ENCODE measurements at regions not wholly inside any gene's neighbourhood (a gene's known extent, or its start where the extent isn't known, plus 50 kb on each side); places are given as distances from the start of the nearest gene placed in this dataset.

- H3K36me3 ChIP-seq (ENCODE audit: control insufficient read depth in 3 of 3, insufficient read depth in 2 of 3, low read depth in 1 of 3, low read length in 3 of 3) = no peaks in the 10 kb centered on the region
- no peak overlapping the region for H3K4me3 ChIP-seq (ENCODE audit: low read depth in 1 of 3, low read length in 3 of 3)
- H3K9me3 ChIP-seq (ENCODE audit: control insufficient read depth in 2 of 2, insufficient read depth in 1 of 2, low read depth in 1 of 2, low read length in 1 of 2) = peaks cover 2 to 12% of the 10 kb centered on the region in 2 donors
- DNase-seq (no peak), FAIRE-seq (no peak)
- no peaks in the 10 kb centered on the region for H3K4me1 ChIP-seq (ENCODE audit: control insufficient read depth in 3 of 3, insufficient read depth in 2 of 3, low read depth in 1 of 3, low read length in 2 of 3)
- H3K27me3 ChIP-seq (ENCODE audit: control insufficient read depth in 3 of 3, insufficient read depth in 3 of 3, low read length in 3 of 3) = no peaks in the 10 kb centered on the region
- 73 to 78% (median 75%) methylated on average over 3 of the region's 3 CpGs for WGBS, 3 donors
- H3K27ac ChIP-seq (ENCODE audit: low read depth in 1 of 3, low read length in 2 of 3) = no peak overlapping the region
Observed at GRCh38 chr11:97742717-97743116, 1278.0 kb upstream of the CNTN5 start.

GRCh38 chr11:97743205-97743742 is 1277.5 kb upstream of the CNTN5 start:
- FAIRE-seq (no peak), DNase-seq (no peak)
- Histone ChIP-seq H3K36me3 (ENCODE audit: control insufficient read depth in 3 of 3, insufficient read depth in 2 of 3, low read depth in 1 of 3, low read length in 3 of 3) (no peaks in the 10 kb centered on the region), H3K4me3 (ENCODE audit: low read depth in 1 of 3, low read length in 3 of 3) (no peak overlapping the region), H3K9me3 (ENCODE audit: control insufficient read depth in 2 of 2, insufficient read depth in 1 of 2, low read depth in 1 of 2, low read length in 1 of 2) (peaks cover 2 to 12% of the 10 kb centered on the region in 2 donors), H3K27me3 (ENCODE audit: control insufficient read depth in 3 of 3, insufficient read depth in 3 of 3, low read length in 3 of 3) (no peaks in the 10 kb centered on the region), H3K27ac (ENCODE audit: low read depth in 1 of 3, low read length in 2 of 3) (no peak overlapping the region), H3K4me1 (ENCODE audit: control insufficient read depth in 3 of 3, insufficient read depth in 2 of 3, low read depth in 1 of 3, low read length in 2 of 3) (no peaks in the 10 kb centered on the region)
- 81 to 89% (median 83%) methylated on average over 3 of the region's 3 CpGs for WGBS, 3 donors

GRCh38 chr11:97745515-97746050 is 1275.2 kb upstream of the CNTN5 start:
- H3K4me1 ChIP-seq (ENCODE audit: control insufficient read depth in 3 of 3, insufficient read depth in 2 of 3, low read depth in 1 of 3, low read length in 2 of 3) = no peaks in the 10 kb centered on the region
- no peaks in the 10 kb centered on the region for H3K36me3 ChIP-seq (ENCODE audit: control insufficient read depth in 3 of 3, insufficient read depth in 2 of 3, low read depth in 1 of 3, low read length in 3 of 3)
- WGBS, 3 donors = 83 to 85% (median 84%) methylated on average over 28 to 32 of the region's 32 CpGs
- H3K4me3 ChIP-seq (ENCODE audit: low read depth in 1 of 3, low read length in 3 of 3) = no peak overlapping the region
- DNase-seq (no peak), FAIRE-seq (no peak)
- peaks cover 2 to 11% of the 10 kb centered on the region in 2 donors for H3K9me3 ChIP-seq (ENCODE audit: control insufficient read depth in 2 of 2, insufficient read depth in 1 of 2, low read depth in 1 of 2, low read length in 1 of 2)
- H3K27ac ChIP-seq (ENCODE audit: low read depth in 1 of 3, low read length in 2 of 3) = no peak overlapping the region
- no peaks in the 10 kb centered on the region for H3K27me3 ChIP-seq (ENCODE audit: control insufficient read depth in 3 of 3, insufficient read depth in 3 of 3, low read length in 3 of 3)

- H3K4me1 ChIP-seq (ENCODE audit: control insufficient read depth in 3 of 3, insufficient read depth in 2 of 3, low read depth in 1 of 3, low read length in 2 of 3) = no peaks in the 10 kb centered on the region
- no peak overlapping the region for H3K27ac ChIP-seq (ENCODE audit: low read depth in 1 of 3, low read length in 2 of 3)
- DNase-seq (no peak), FAIRE-seq (no peak)
- 9 to 31% (median 21%) methylated on average over 1 of the region's 1 CpG for WGBS, 3 donors
- H3K36me3 ChIP-seq (ENCODE audit: control insufficient read depth in 3 of 3, insufficient read depth in 2 of 3, low read depth in 1 of 3, low read length in 3 of 3) = no peaks in the 10 kb centered on the region
- H3K4me3 ChIP-seq (ENCODE audit: low read depth in 1 of 3, low read length in 3 of 3) = no peak overlapping the region
- H3K27me3 ChIP-seq (ENCODE audit: control insufficient read depth in 3 of 3, insufficient read depth in 3 of 3, low read length in 3 of 3) = no peaks in the 10 kb centered on the region
- H3K9me3 ChIP-seq (ENCODE audit: control insufficient read depth in 2 of 2, insufficient read depth in 1 of 2, low read depth in 1 of 2, low read length in 1 of 2) = peaks cover 4 to 12% of the 10 kb centered on the region in 2 donors
Observed at GRCh38 chr11:97746818-97747217, 1273.9 kb upstream of the CNTN5 start.

GRCh38 chr11:97751405-97751804 is 1269.3 kb upstream of the CNTN5 start:
- H3K4me3 ChIP-seq (ENCODE audit: low read depth in 1 of 3, low read length in 3 of 3) = no peak overlapping the region
- H3K9me3 ChIP-seq (ENCODE audit: control insufficient read depth in 2 of 2, insufficient read depth in 1 of 2, low read depth in 1 of 2, low read length in 1 of 2) = peaks cover 4 to 14% of the 10 kb centered on the region in 2 donors
- H3K36me3 ChIP-seq (ENCODE audit: control insufficient read depth in 3 of 3, insufficient read depth in 2 of 3, low read depth in 1 of 3, low read length in 3 of 3) = no peaks in the 10 kb centered on the region
- H3K27ac ChIP-seq (ENCODE audit: low read depth in 1 of 3, low read length in 2 of 3) = no peak overlapping the region
- WGBS, 3 donors = 78 to 86% (median 83%) methylated on average over 5 of the region's 5 CpGs
- H3K4me1 ChIP-seq (ENCODE audit: control insufficient read depth in 3 of 3, insufficient read depth in 2 of 3, low read depth in 1 of 3, low read length in 2 of 3) = no peaks in the 10 kb centered on the region
- DNase-seq = no peak
- no peak for FAIRE-seq
- no peaks in the 10 kb centered on the region for H3K27me3 ChIP-seq (ENCODE audit: control insufficient read depth in 3 of 3, insufficient read depth in 3 of 3, low read length in 3 of 3)

- 84 to 93% (median 87%) methylated on average over 2 of the region's 2 CpGs for WGBS, 3 donors
- Histone ChIP-seq H3K4me3 (ENCODE audit: low read depth in 1 of 3, low read length in 3 of 3) (no peak overlapping the region), H3K4me1 (ENCODE audit: control insufficient read depth in 3 of 3, insufficient read depth in 2 of 3, low read depth in 1 of 3, low read length in 2 of 3) (no peaks in the 10 kb centered on the region), H3K27ac (ENCODE audit: low read depth in 1 of 3, low read length in 2 of 3) (no peak overlapping the region), H3K9me3 (ENCODE audit: control insufficient read depth in 2 of 2, insufficient read depth in 1 of 2, low read depth in 1 of 2, low read length in 1 of 2) (peaks cover 4 to 14% of the 10 kb centered on the region in 2 donors), H3K27me3 (ENCODE audit: control insufficient read depth in 3 of 3, insufficient read depth in 3 of 3, low read length in 3 of 3) (no peaks in the 10 kb centered on the region), H3K36me3 (ENCODE audit: control insufficient read depth in 3 of 3, insufficient read depth in 2 of 3, low read depth in 1 of 3, low read length in 3 of 3) (no peaks in the 10 kb centered on the region)
- FAIRE-seq (no peak), DNase-seq (no peak)
Observed at GRCh38 chr11:97751952-97752351, 1268.8 kb upstream of the CNTN5 start.

GRCh38 chr11:97754976-97755375 is 1265.8 kb upstream of the CNTN5 start:
- peaks cover 4 to 14% of the 10 kb centered on the region in 2 donors for H3K9me3 ChIP-seq (ENCODE audit: control insufficient read depth in 2 of 2, insufficient read depth in 1 of 2, low read depth in 1 of 2, low read length in 1 of 2)
- H3K4me1 ChIP-seq (ENCODE audit: control insufficient read depth in 3 of 3, insufficient read depth in 2 of 3, low read depth in 1 of 3, low read length in 2 of 3) = no peaks in the 10 kb centered on the region
- no peaks in the 10 kb centered on the region for H3K27me3 ChIP-seq (ENCODE audit: control insufficient read depth in 3 of 3, insufficient read depth in 3 of 3, low read length in 3 of 3)
- no peak overlapping the region for H3K4me3 ChIP-seq (ENCODE audit: low read depth in 1 of 3, low read length in 3 of 3)
- no peak for FAIRE-seq
- no peak overlapping the region for H3K27ac ChIP-seq (ENCODE audit: low read depth in 1 of 3, low read length in 2 of 3)
- no peak for DNase-seq
- 58 to 73% (median 66%) methylated on average over 3 of the region's 3 CpGs for WGBS, 3 donors
- no peaks in the 10 kb centered on the region for H3K36me3 ChIP-seq (ENCODE audit: control insufficient read depth in 3 of 3, insufficient read depth in 2 of 3, low read depth in 1 of 3, low read length in 3 of 3)

- FAIRE-seq = no peak
- no peaks in the 10 kb centered on the region for H3K36me3 ChIP-seq (ENCODE audit: control insufficient read depth in 3 of 3, insufficient read depth in 2 of 3, low read depth in 1 of 3, low read length in 3 of 3)
- H3K27me3 ChIP-seq (ENCODE audit: control insufficient read depth in 3 of 3, insufficient read depth in 3 of 3, low read length in 3 of 3) = no peaks in the 10 kb centered on the region
- H3K4me1 ChIP-seq (ENCODE audit: control insufficient read depth in 3 of 3, insufficient read depth in 2 of 3, low read depth in 1 of 3, low read length in 2 of 3) = no peaks in the 10 kb centered on the region
- no peak for DNase-seq
- 78 to 87% (median 86%) methylated on average over 4 of the region's 4 CpGs for WGBS, 3 donors
- H3K27ac ChIP-seq (ENCODE audit: low read depth in 1 of 3, low read length in 2 of 3) = no peak overlapping the region
- H3K4me3 ChIP-seq (ENCODE audit: low read depth in 1 of 3, low read length in 3 of 3) = no peak overlapping the region
- peaks cover 2 to 12% of the 10 kb centered on the region in 2 donors for H3K9me3 ChIP-seq (ENCODE audit: control insufficient read depth in 2 of 2, insufficient read depth in 1 of 2, low read depth in 1 of 2, low read length in 1 of 2)
Observed at GRCh38 chr11:97756571-97757335, 1264.0 kb upstream of the CNTN5 start.
